GM12891 (cell line): ENCODE measurements at regions not wholly inside any gene's neighbourhood (a gene's known extent, or its start where the extent isn't known, plus 50 kb on each side); places are given as distances from the start of the nearest gene placed in this dataset.

Experiments used
- POLR2A ChIP-seq: IDR thresholded peaks from 2 replicates; pipeline ENCODE4 v1.6.1; 2011; ENCODE audit warnings: low read depth, low read length, control low read depth
- POLR2AphosphoS5 ChIP-seq: IDR thresholded peaks from 2 replicates; pipeline ENCODE4 v1.6.1; 2011; ENCODE audit warnings: low read depth, low read length, control low read depth
- POU2F2 ChIP-seq: IDR thresholded peaks from 2 replicates; pipeline ENCODE4 v1.6.1; 2011; ENCODE audit warnings: low read depth, mild to moderate bottlenecking, control low read depth, low read length, moderate library complexity
- SPI1 ChIP-seq: IDR thresholded peaks from 2 replicates; pipeline ENCODE4 v1.6.1; 2011; ENCODE audit warnings: low read depth, low read length, control low read depth

DNA sequence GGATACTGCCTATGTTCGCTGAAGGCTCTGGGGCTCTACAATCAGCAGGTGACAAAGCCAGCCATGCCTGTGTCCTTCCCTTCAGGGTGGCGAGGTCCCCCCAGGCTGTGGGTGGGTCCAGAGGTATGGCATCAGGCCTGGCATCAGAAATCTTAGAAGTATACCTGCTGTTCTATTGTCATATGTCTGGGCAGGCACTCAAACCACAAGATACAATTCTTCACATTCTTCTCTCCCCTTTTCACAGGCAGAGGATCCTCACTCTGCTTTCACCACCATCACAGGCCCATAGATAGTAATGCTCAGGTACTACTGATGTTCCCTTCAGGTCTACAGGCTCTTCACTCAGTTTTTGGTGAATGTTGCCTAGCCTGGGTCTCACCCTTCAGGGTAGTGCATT is 1180.0 kb upstream of the CITED2 start:
- TF ChIP-seq POLR2A (no peak), POLR2AphosphoS5 (no peak), SPI1 (no peak), POU2F2 (no peak)
